GM23248 (cell line): ENCODE measurements at regions not wholly inside any gene's neighbourhood (a gene's known extent, or its start where the extent isn't known, plus 50 kb on each side); places are given as distances from the start of the nearest gene placed in this dataset.

Source experiments
- EZH2 ChIP-seq: fragments of 200-600 bp; sonication (generic); IDR thresholded peaks from 2 replicates; pipeline ENCODE4 v1.6.1; 2018; ENCODE audit warnings: antibody characterized with exemption, mild to moderate bottlenecking; ENCODE audit not compliant: insufficient read depth, poor library complexity, severe bottlenecking
- EZH2phosphoT487 ChIP-seq: fragments of 200-600 bp; sonication (generic); IDR thresholded peaks from 2 replicates; pipeline ENCODE4 v1.6.1; 2018; ENCODE audit warnings: antibody characterized with exemption, moderate library complexity, mild to moderate bottlenecking, low read depth; ENCODE audit not compliant: insufficient read depth

- no peak for TF ChIP-seq EZH2
- TF ChIP-seq EZH2phosphoT487: no peak
These were observed 839.5 kb downstream of the FRK start for GRCh38 chr6:115221198-115221597.
